ENCODE measurements at regions not wholly inside any gene's neighbourhood (a gene's known extent, or its start where the extent isn't known, plus 50 kb on each side); places are given as distances from the start of the nearest gene placed in this dataset.

- ChIA-PET CTCF (no interaction called here), POLR2A (ENCODE audit: unreplicated experiment) (no interaction called here)
- Histone ChIP-seq H3K56ac (ENCODE audit: extremely low read depth, insufficient read depth, low read length) (no peak overlapping the region), H4K91ac (ENCODE audit: insufficient read depth, low read depth, low read length) (no peak overlapping the region), H4K5ac (ENCODE audit: low read depth, low read length) (no peak overlapping the region), H3K18ac (ENCODE audit: low read depth, low read length) (no peak overlapping the region), H4K20me1 (ENCODE audit: insufficient read depth, low read length) (no peaks in the 10 kb centered on the region), H4K8ac (ENCODE audit: low read depth in 2 of 2, low read length in 2 of 2) (no peak overlapping the region), H3K79me1 (ENCODE audit: low read depth in 1 of 2, low read length in 2 of 2) (no peaks in the 10 kb centered on the region), H2BK15ac (ENCODE audit: low read depth, low read length) (no peak overlapping the region), H3K23ac (ENCODE audit: low read depth, low read length) (no peak overlapping the region), H3K27me3 (ENCODE audit: control insufficient read depth, insufficient read depth, low read length) (no peaks in the 10 kb centered on the region), H3K14ac (replicated peaks; ENCODE audit: low read depth, low read length) (no peak overlapping the region), H2BK5ac (ENCODE audit: low read depth, low read length, poor library complexity, severe bottlenecking) (no peak overlapping the region), H2AK5ac (ENCODE audit: low read depth, low read length) (no peak overlapping the region), H3K9me1 (ENCODE audit: insufficient read depth, low read length) (no peaks in the 10 kb centered on the region), H3K4me3 (ENCODE audit: insufficient read depth, low read depth, low read length) (no peak overlapping the region), H3K9me3 (ENCODE audit: control insufficient read depth, insufficient read depth, low read length) (peaks cover 9% of the 10 kb centered on the region), H2AFZ (replicated peaks; ENCODE audit: low read length, poor library complexity) (no peak overlapping the region), H3K4me1 (ENCODE audit: control insufficient read depth, insufficient read depth, low read length) (no peaks in the 10 kb centered on the region), H3K36me3 (ENCODE audit: control insufficient read depth, insufficient read depth, low read length) (no peaks in the 10 kb centered on the region), H3K9ac (ENCODE audit: low read depth, low read length) (no peak overlapping the region), H3K4me2 (ENCODE audit: low read depth, low read length) (no peak overlapping the region), H2BK20ac (ENCODE audit: low read depth, low read length) (no peak overlapping the region), H3K4ac (ENCODE audit: low read depth, low read length) (no peak overlapping the region), H3K27ac (ENCODE audit: insufficient read depth, low read length) (no peak overlapping the region), H2AK9ac (replicated peaks; ENCODE audit: low read depth, low read length, poor library complexity) (no peak overlapping the region), H2BK120ac (ENCODE audit: low read depth, low read length) (no peak overlapping the region)
- TF ChIP-seq MXI1 (IDR thresholded peaks at IDR 0.05; ENCODE audit: borderline replicate concordance, low read depth, low read length) (no peak), MAFK (IDR thresholded peaks at IDR 0.05; ENCODE audit: low read depth, low read length) (no peak), POLR2A (IDR thresholded peaks at IDR 0.05; ENCODE audit: low read depth, low read length) (no peak), USF2 (IDR thresholded peaks at IDR 0.05; ENCODE audit: low read depth, low read length) (no peak), FOS (IDR thresholded peaks at IDR 0.05; ENCODE audit: low read depth, low read length) (no peak), CTCF (conservative IDR thresholded peaks at IDR 0.05; ENCODE audit: low read depth, low read length) (no peak), CEBPB (IDR thresholded peaks at IDR 0.05; ENCODE audit: low read depth, low read length) (no peak), CHD1 (IDR thresholded peaks at IDR 0.05; ENCODE audit: low read depth, low read length) (no peak), NFE2L2 (IDR thresholded peaks at IDR 0.05; ENCODE audit: low read depth, low read length) (no peak), RFX5 (IDR thresholded peaks at IDR 0.05; ENCODE audit: low read depth, low read length) (no peak), RAD21 (IDR thresholded peaks at IDR 0.05; ENCODE audit: low read length) (no peak), SMC3 (IDR thresholded peaks at IDR 0.05; ENCODE audit: low read depth, low read length) (no peak), MAZ (IDR thresholded peaks at IDR 0.05; ENCODE audit: borderline replicate concordance, low read depth, low read length) (no peak), ELK1 (IDR thresholded peaks at IDR 0.05; ENCODE audit: borderline replicate concordance, low read depth, low read length) (no peak), RCOR1 (IDR thresholded peaks at IDR 0.05; ENCODE audit: insufficient replicate concordance, low read length) (no peak), BHLHE40 (IDR thresholded peaks at IDR 0.05; ENCODE audit: low read depth, low read length) (no peak)
- dilution Hi-C loops (cut with HindIII; ENCODE audit: low sequenced_read_pairs, unreplicated experiment): no loop called here
- intact Hi-C loops (cut with micrococcal nuclease): no loop called here
- no TSS peak for BruUV-seq (replicated peaks)
- no peak for ATAC-seq (ENCODE audit: low read depth)
- no peak for DNase-seq
- in situ Hi-C loops (cut with MboI; ENCODE audit: low sequenced_read_pairs): no loop called here
These were observed 1686.7 kb upstream of the MIR17HG start for GRCh38 chr13:89660752-89661151.

Data from IMR-90 (cell line).